HCT116 (cell line): ENCODE measurements at regions not wholly inside any gene's neighbourhood (a gene's known extent, or its start where the extent isn't known, plus 50 kb on each side); places are given as distances from the start of the nearest gene placed in this dataset.

ENCODE experiments used
- CTCF ChIP-seq, 3 experiments: fragments of 200-600 bp in 1 of 3; sonication (generic) in 1 of 3; IDR thresholded peaks in 2 of 3; conservative IDR thresholded peaks in 1 of 3; 2 replicates each; pipeline ENCODE4 v1.5.1; 2012 to 2017; ENCODE audit warnings: low read depth in 2 of 3, low read length in 2 of 3, antibody characterized with exemption in 1 of 3, borderline replicate concordance in 1 of 3, control low read depth in 1 of 3, mild to moderate bottlenecking in 1 of 3, mixed read lengths in 1 of 3, mixed run types in 1 of 3, moderate library complexity in 1 of 3; ENCODE audit not compliant: insufficient read depth in 1 of 3
- EZH2 ChIP-seq: fragments of 200-600 bp; sonication (generic); IDR thresholded peaks from 2 replicates; pipeline ENCODE4 v1.6.1; 2017; ENCODE audit warnings: antibody characterized with exemption, mixed run types
- RAD21 ChIP-seq: IDR thresholded peaks from 2 replicates; pipeline ENCODE4 v1.6.1; 2012; ENCODE audit warnings: low read depth, mild to moderate bottlenecking
- TF ChIP-seq, protein P1 (sequence below): IDR thresholded peaks from 2 replicates; pipeline ENCODE4 v1.6.1; 2012
- TF ChIP-seq, protein P2 (sequence below): IDR thresholded peaks from 2 replicates; pipeline ENCODE4 v1.6.1; 2012

DNA sequence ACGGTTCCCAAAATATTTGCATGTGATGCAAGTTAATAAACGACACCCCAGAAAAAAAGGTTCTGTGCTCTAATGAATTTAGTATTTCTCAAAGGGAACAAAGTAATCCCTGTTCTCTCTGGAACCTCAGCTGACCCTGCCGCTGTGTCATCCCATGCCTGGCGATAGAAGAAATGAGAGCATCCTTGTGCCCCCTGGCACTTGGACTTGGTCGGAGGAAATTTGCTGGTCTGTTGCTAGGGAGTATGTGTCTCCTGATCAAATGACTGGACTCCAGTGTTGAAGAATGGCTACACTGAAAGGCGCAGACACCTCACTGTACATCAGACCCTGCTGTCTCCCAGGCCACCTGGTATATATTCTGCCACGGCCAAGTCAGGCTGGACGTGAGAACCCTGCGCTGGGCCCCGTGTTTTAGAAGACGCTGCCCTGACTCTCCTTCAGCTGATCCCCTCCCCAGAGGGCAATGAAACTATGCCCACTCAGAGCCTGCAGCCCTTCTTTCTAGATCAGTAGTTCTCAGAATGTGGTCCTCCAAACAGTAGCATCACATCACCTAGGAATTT lies 67.2 kb downstream of the THNSL1 start:
- no peak for TF ChIP-seq CTCF (IDR thresholded peaks at IDR 0.05 in 2 of 3, conservative IDR thresholded peaks at IDR 0.05 in 1 of 3; ENCODE audit: borderline replicate concordance in 1 of 3, insufficient read depth in 1 of 3, low read depth in 2 of 3, low read length in 2 of 3)
- TF ChIP-seq, protein P1, sequence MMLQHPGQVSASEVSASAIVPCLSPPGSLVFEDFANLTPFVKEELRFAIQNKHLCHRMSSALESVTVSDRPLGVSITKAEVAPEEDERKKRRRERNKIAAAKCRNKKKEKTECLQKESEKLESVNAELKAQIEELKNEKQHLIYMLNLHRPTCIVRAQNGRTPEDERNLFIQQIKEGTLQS = no peak
- TF ChIP-seq EZH2 = no peak
- TF ChIP-seq, protein P2, sequence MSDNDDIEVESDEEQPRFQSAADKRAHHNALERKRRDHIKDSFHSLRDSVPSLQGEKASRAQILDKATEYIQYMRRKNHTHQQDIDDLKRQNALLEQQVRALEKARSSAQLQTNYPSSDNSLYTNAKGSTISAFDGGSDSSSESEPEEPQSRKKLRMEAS = no peak
- TF ChIP-seq RAD21 = no peak
